GM18861 (cell line): ENCODE measurements at regions not wholly inside any gene's neighbourhood (a gene's known extent, or its start where the extent isn't known, plus 50 kb on each side); places are given as distances from the start of the nearest gene placed in this dataset.

Source experiments
- ATAC-seq: cut with Tn5 transposase; IDR thresholded peaks from one replicate; pipeline ENCODE4 v1.9.1; 2021; ENCODE audit not compliant: unreplicated experiment

DNA sequence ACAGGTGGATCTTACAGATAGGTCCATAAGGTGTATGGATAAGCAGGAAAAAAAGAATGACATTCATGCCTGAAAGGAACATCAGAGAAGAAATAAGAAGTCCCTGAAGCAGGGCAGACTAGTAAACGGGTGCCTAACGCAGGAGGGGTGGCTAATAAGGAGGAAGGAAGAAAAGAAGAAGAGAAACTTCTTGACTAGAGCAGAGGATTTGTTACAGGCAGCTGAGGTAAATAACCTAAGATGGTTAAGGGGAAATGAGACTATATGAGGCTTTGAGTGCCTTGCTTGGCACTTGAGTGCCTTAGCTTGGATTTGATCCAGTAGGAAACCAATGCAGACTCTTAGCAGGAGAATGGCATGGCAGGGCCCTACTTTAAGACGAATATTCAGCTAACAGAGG is 313.5 kb upstream of the PDE4D start:
- ATAC-seq: peak; percentile 91

GRCh38 chr5:60206234-60206633 is 312.7 kb upstream of the PDE4D start:
- no peak for ATAC-seq

- no peak for ATAC-seq
These were observed 311.5 kb upstream of the PDE4D start for GRCh38 chr5:60205071-60205470.

DNA sequence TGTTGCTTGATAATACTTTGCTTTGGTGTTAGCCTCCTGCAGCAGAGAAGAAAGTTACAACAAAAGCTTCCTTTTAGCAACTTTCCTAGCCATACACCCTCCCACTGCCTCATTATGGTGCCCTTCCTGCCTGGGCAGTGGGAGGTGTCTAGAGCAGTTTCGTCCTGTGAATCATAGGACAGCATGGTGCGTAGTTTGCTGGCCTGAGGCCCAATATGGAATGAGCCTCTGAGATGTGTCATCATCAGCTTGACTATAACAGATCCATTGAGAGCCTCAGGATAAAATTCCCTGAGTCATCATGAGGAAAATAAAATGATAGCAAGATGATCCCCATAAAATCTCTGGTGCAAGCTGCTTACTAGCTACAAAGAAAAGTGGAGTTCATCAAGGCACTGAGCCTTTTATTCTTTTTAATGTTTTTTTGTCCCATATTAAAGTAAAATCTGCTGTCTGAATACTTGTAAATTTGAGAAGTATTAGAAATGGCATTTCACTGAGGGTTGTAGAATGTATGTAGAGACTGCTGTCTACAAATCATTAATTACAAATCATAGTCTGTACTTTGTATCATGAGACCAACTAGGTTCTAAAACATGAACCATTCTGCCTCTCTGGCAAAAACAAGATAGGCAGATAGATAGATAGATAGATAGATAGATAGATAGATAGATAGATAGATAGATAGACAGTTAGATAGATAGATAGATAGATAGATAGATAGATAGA is 303.0 kb upstream of the PDE4D start:
- no peak for ATAC-seq

DNA sequence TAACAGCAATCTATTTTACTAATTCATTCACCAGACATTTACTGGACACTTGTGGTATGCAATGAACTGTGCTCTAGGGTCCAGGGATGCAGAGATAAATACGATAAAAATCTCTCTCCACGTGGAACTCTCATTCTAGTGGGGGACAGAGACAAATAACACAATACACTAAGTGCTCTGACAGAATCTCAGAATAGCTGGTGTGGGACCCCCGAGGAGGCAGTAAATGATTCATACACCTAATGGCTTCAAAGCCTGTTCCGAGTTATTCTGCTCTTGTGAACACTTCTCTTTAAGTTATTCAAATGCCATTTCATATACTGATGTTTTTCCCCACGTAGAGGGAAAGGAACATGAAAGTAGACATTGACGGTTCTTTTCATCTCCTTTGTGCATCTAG is 302.0 kb upstream of the PDE4D start:
- ATAC-seq: no peak

- no peak for ATAC-seq
These were observed 301.6 kb upstream of the PDE4D start for GRCh38 chr5:60195083-60195482.

- ATAC-seq: no peak
These were observed 291.9 kb upstream of the PDE4D start for GRCh38 chr5:60185231-60186099.

DNA sequence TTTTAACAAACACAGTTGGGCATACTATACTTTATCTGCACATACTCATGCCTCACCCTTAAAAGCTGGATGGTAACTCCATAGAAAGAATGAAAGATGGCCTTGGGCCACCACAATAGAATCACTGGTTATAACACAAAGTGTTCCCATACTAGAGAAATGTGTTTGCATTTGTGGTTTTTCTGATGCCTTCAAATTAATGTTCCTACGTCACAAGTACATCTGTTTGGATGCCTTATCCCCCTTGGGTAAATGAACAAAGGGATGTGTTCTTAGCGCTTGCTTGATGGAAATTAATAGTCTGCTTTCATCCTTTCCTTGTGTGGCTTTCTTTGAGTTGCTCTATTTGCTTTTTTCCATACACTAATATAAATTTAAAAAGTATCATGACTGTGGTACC is 291.1 kb upstream of the PDE4D start:
- no peak for ATAC-seq

GRCh38 chr5:60183881-60184280 is 290.4 kb upstream of the PDE4D start:
- no peak for ATAC-seq

DNA sequence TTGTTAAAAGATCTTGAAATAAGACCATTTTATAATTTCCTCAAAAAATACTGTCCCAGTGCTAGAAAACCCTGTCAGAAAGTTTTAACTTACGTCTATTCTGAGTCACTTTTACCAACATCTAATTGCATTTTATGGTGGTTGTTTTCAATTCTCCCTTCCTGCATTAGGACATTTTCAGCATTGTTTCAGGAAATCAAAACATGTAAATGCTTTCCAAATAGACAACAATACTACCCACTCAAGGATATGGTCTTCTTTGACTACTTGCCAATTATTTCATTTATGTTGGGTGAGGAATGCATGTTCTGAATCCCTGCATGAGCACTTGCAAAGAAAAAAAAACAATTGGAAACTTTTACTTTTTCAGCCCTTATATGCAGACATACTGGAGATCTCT is 284.6 kb upstream of the PDE4D start:
- ATAC-seq: no peak

DNA sequence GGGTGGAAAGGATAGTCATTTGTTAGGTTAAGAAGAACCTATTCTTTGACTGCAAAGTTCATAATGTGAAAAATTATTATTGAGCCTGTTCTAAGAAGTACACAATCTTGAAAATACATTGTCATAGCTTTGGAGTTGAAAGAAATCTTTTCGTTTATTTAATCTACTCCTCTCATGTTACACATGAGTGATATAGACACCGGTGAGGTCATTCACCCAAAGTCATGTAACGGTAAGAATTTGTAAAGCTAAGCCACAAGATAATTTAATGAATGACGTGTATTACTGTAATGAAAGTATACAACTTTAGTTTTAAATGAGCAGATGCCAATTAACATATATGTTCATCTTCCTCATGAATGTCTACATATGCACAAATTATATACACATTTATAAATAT is 284.1 kb upstream of the PDE4D start:
- no peak for ATAC-seq

DNA sequence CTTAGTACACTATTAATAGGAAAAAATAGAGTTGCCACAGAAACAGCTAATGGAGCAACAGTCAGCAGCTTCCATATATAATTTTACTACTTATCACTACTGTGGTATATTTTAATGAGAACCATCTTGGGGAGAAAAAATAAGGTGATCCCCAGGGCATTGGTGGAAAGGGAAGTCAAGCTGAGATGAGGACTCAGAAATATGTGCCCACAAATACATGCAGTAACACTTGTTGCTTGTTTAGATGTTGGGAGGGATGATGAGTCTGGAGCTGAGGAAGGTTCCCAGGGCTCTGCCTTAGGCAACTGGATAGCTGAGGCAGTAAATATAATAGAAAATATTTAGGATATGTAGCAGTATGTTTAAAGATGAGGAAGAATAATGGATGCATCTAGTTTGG is 280.1 kb upstream of the PDE4D start:
- no peak for ATAC-seq

- ATAC-seq: no peak
These were observed 270.2 kb upstream of the PDE4D start for GRCh38 chr5:60163762-60164161.

GRCh38 chr5:60162441-60162840 is 268.9 kb upstream of the PDE4D start:
- no peak for ATAC-seq

DNA sequence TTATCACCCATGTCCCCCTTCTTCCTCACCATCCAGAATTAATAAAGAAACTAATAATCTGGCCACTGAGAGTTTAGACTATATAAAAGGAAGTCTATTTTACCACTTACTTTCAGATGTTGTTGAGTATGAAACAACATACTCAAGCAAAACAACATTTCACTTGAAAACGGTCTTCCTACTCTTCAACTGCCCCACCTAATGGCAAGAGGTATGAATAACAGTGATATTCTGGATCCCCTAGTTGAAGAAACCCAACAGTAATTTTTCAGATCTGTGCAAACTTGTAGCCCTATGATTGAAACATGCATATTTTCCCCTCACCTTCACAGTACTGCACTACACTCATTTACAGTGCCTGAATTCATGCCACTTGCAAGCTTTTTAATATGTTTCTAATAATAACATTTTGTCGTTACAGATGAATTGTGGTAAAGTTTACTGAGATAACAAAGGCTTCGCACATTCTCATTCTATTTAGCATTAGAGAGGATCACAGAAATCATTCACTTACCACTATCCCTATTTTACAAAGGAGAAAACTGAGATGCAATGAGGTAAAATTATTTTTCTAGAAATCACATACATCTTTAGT is 267.9 kb upstream of the PDE4D start:
- peak; percentile 69 for ATAC-seq

GRCh38 chr5:60149081-60149480 is 255.6 kb upstream of the PDE4D start:
- ATAC-seq: no peak

GRCh38 chr5:60148366-60148765 is 254.8 kb upstream of the PDE4D start:
- no peak for ATAC-seq

DNA sequence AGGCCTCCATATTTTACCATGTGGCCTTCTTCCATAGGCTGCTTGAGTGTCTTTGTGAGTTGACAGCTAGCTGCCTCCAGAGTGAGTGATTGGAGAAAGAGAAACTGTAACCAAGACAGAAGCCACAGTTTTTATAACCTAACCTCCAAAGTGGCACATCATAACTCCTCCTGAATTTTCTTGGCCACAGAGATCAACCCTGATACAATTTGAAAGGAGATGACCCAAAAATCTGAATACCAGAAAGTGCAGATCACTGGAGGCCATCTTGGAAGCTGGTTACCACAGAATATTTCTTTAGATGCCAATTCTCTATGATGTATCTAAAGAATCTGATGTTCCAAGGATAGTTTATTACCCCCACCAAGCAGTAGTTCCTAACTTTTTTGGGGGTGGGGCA is 254.3 kb upstream of the PDE4D start:
- no peak for ATAC-seq

DNA sequence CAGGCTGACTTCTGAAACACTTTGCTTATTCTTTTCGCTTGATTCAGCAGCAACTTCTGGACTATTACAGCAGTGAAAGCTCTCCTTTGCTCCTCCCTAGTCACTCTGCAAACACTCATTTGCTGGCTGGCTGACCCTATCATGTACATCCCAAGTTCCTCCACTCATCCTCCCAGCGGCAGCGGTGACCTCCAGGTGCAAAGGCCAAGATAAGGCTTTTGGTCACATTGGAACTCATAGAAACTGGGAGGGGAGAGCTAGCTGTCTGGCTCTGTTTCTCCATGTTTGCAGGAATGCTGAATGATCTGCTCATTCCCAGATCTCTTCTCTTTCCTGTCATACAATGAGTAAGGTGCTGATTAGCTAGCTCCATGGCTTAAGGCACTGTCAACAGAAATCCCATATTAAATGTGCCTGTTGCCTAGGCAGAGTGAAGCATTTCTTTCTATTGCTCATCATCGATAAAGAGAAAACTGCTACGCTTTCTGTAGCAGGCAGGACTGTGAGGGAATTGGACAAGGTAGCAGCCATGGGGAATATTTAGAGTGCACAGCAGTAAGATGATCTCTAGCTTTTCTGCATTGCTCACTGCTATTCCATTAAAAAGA is 250.5 kb upstream of the PDE4D start:
- no peak for ATAC-seq

DNA sequence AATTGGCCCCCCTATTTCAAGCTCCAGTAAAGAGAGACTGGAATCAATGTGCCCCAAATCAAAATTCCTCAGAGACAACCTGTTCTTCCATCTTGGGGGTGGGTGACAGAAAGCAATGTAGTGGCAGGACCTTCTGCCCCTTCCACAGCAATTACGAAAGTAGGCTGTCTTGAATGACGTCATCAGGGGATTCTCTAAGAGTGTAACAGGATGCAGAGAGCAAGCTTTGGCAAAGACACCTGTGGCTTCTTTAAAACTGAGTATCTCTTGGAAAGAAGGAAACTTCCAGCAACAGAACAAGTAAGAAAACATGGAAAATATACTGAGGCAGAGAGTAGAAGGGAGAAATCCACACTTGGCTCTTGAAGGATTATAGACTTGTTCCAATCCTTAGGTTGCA is 247.6 kb upstream of the PDE4D start:
- ATAC-seq: no peak

DNA sequence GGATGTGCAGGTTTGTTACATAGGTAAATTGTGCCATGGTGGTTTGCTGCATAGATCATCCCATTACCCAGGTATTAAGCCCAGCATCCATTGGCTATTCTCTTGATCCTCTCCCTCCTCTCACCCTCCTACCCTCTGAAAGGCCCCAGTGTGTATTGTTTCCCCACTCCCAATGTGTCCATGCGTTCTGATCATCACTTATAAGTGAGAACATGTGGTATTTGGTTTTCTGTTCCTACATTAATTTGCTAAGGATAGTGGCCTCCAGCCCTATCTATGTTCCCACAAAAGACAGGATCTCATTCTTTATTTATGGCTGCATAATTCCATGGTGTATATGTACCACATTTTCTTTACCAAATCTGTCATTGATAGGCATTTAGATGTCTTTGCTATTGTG is 243.3 kb upstream of the PDE4D start:
- ATAC-seq: no peak

GRCh38 chr5:60131504-60131903 is 238.0 kb upstream of the PDE4D start:
- ATAC-seq: no peak
